SH-SY5Y (cell line): ENCODE measurements at regions not wholly inside any gene's neighbourhood (a gene's known extent, or its start where the extent isn't known, plus 50 kb on each side); places are given as distances from the start of the nearest gene placed in this dataset.

Experiments used
- GATA2 ChIP-seq: IDR thresholded peaks from 2 replicates; pipeline ENCODE4 v1.6.1; 2011; ENCODE audit warnings: mild to moderate bottlenecking, low read depth, low read length
- GATA3 ChIP-seq: IDR thresholded peaks from 2 replicates; pipeline ENCODE4 v1.6.1; 2011; ENCODE audit warnings: low read depth, mild to moderate bottlenecking, low read length, moderate library complexity

- no peak for TF ChIP-seq GATA2
- TF ChIP-seq GATA3 = no peak
Measured at GRCh38 chr5:51838459-51838858, 455.2 kb downstream of the ISL1 start.
